Neuron (in vitro differentiated cells): ENCODE measurements at regions not wholly inside any gene's neighbourhood (a gene's known extent, or its start where the extent isn't known, plus 50 kb on each side); places are given as distances from the start of the nearest gene placed in this dataset.

ENCODE experiments used
- H2AFZ ChIP-seq: one replicate; pipeline ENCODE4 v1.6.1; 2013; ENCODE audit warnings: low read depth, mild to moderate bottlenecking, inconsistent platforms, low read length, moderate library complexity
- H3K27me3 ChIP-seq: one replicate; pipeline ENCODE4 v1.6.1; 2013; ENCODE audit warnings: low read length; ENCODE audit not compliant: insufficient read depth
- H3K36me3 ChIP-seq: one replicate; pipeline ENCODE4 v1.6.1; 2013; ENCODE audit warnings: low read length; ENCODE audit not compliant: insufficient read depth
- H3K4me1 ChIP-seq: one replicate; pipeline ENCODE4 v1.6.1; 2013; ENCODE audit warnings: low read length; ENCODE audit not compliant: insufficient read depth
- H3K4me3 ChIP-seq: 2 replicates; pipeline ENCODE4 v1.5.1; 2013; ENCODE audit warnings: mild to moderate bottlenecking, low read length, moderate library complexity
- H3K9me3 ChIP-seq: one replicate; pipeline ENCODE4 v1.6.1; 2013; ENCODE audit warnings: low read length

GRCh38 chr15:46496491-46497115 lies 861.8 kb downstream of the SQOR start:
- no peaks in the 10 kb centered on the region for H3K9me3 ChIP-seq
- no peaks in the 10 kb centered on the region for H3K27me3 ChIP-seq
- H3K4me3 ChIP-seq = no peak overlapping the region
- no peak overlapping the region for H2AFZ ChIP-seq
- H3K36me3 ChIP-seq = no peaks in the 10 kb centered on the region
- no peaks in the 10 kb centered on the region for H3K4me1 ChIP-seq

DNA sequence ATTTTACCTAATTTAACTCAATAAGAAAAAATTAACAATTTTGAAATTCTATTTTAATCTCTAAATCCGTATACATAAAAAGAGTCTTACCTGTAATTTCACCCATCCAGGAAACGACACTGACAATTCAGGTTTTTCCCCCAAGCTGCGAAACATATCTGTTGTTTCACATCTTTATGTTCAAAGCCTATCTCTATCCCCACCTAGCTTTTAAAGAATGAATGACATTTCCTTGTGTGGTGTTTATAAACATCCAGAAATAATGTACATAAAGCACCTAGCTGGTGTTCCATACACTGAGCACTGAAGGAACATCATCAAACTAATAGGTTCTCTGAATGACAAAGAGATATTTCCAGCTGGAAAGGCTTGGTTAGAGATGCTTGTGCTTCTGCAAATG lies 867.8 kb downstream of the SQOR start:
- no peak overlapping the region for H2AFZ ChIP-seq
- no peak overlapping the region for H3K4me3 ChIP-seq
- H3K9me3 ChIP-seq = no peaks in the 10 kb centered on the region
- H3K4me1 ChIP-seq = no peaks in the 10 kb centered on the region
- H3K36me3 ChIP-seq = no peaks in the 10 kb centered on the region
- H3K27me3 ChIP-seq = no peaks in the 10 kb centered on the region

DNA sequence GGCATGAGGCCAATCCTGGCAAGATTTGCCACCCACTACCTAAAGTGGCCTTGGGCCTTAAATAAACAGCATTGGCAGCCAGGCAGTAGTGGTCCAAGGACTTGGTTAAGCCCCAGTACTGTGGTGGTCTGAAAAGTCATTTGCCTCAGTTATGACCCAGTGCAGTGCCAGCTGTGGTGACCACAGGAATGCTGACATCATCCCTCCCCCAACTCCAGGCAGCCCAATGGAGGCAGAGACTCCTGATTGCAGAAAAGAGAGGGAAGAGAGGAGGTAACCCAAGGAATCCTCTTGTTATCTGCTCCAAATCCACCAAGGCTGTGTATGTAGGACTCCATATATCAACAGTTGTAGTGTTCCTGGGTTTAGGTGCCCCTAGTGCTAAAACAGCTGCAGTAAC lies 883.6 kb downstream of the SQOR start:
- Histone ChIP-seq H3K4me1 (no peaks in the 10 kb centered on the region), H3K27me3 (no peaks in the 10 kb centered on the region), H3K4me3 (no peak overlapping the region)

GRCh38 chr15:46523701-46524100 lies 888.9 kb downstream of the SQOR start:
- no peak overlapping the region for H3K4me3 ChIP-seq
- H3K27me3 ChIP-seq = no peaks in the 10 kb centered on the region
- H2AFZ ChIP-seq = no peak overlapping the region
- H3K9me3 ChIP-seq = no peaks in the 10 kb centered on the region
- H3K4me1 ChIP-seq = no peaks in the 10 kb centered on the region
- no peaks in the 10 kb centered on the region for H3K36me3 ChIP-seq

More for the DNA sequence above, 883.6 kb downstream of the SQOR start:
- Histone ChIP-seq H2AFZ (no peak overlapping the region), H3K9me3 (no peaks in the 10 kb centered on the region), H3K36me3 (no peaks in the 10 kb centered on the region)

GRCh38 chr15:46525984-46526725 lies 891.3 kb downstream of the SQOR start:
- Histone ChIP-seq H2AFZ (no peak overlapping the region), H3K4me3 (no peak overlapping the region), H3K9me3 (no peaks in the 10 kb centered on the region), H3K4me1 (no peaks in the 10 kb centered on the region), H3K27me3 (no peaks in the 10 kb centered on the region), H3K36me3 (no peaks in the 10 kb centered on the region)

- no peak overlapping the region for H3K4me3 ChIP-seq
- no peaks in the 10 kb centered on the region for H3K36me3 ChIP-seq
- H3K4me1 ChIP-seq = no peaks in the 10 kb centered on the region
- no peaks in the 10 kb centered on the region for H3K9me3 ChIP-seq
- no peaks in the 10 kb centered on the region for H3K27me3 ChIP-seq
- H2AFZ ChIP-seq = no peak overlapping the region
These were observed 891.9 kb downstream of the SQOR start for GRCh38 chr15:46526726-46527110.

GRCh38 chr15:46543626-46544025 lies 908.8 kb downstream of the SQOR start:
- no peaks in the 10 kb centered on the region for H3K9me3 ChIP-seq
- no peaks in the 10 kb centered on the region for H3K36me3 ChIP-seq
- H2AFZ ChIP-seq = no peak overlapping the region
- H3K4me3 ChIP-seq = no peak overlapping the region
- no peaks in the 10 kb centered on the region for H3K27me3 ChIP-seq
- no peaks in the 10 kb centered on the region for H3K4me1 ChIP-seq

GRCh38 chr15:46548989-46549388 lies 914.2 kb downstream of the SQOR start:
- H3K36me3 ChIP-seq = no peaks in the 10 kb centered on the region
- H3K4me3 ChIP-seq = no peak overlapping the region
- H3K9me3 ChIP-seq = no peaks in the 10 kb centered on the region
- H3K27me3 ChIP-seq = no peaks in the 10 kb centered on the region
- no peaks in the 10 kb centered on the region for H3K4me1 ChIP-seq
- no peak overlapping the region for H2AFZ ChIP-seq

DNA sequence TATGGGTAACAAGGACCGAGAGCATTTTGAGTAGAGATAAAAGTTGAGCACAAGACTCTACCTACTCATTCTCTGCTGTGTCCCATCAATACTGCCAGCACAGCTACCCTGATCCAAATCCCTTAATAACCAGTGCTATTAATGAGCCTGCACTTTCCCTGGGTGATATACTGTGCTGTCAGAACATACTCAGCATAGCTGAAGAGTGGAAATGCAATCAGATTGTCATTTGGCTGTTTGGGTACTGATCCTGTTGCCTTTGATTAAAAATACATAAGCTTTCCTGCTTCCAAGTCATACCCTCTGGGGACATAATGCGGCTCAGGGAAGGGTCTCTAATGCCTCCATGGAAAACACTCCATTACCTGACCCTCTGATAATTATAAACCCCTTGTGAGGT lies 917.5 kb downstream of the SQOR start:
- Histone ChIP-seq H3K36me3 (no peaks in the 10 kb centered on the region), H3K27me3 (no peaks in the 10 kb centered on the region), H3K9me3 (no peaks in the 10 kb centered on the region), H3K4me3 (no peak overlapping the region), H3K4me1 (no peaks in the 10 kb centered on the region), H2AFZ (no peak overlapping the region)

DNA sequence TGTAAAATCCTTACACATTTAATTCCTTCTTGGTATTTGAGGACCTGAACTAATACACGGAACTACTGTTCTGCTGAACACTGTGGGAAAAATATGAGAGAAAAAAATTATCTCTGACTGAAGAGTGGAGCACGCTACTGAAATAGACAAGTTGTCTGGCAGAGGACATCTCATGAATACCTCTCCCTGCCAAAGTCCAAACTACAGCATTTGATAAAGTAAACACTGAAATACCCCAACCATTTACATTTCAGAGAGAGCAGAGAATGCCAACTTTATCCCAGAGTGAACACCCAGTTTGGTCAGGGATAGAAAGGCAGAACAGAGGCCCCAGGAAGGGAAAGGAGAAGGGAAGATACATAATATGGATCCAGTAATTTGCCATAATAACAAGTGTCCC lies 920.7 kb downstream of the SQOR start:
- no peak overlapping the region for H2AFZ ChIP-seq
- H3K27me3 ChIP-seq = no peaks in the 10 kb centered on the region
- no peak overlapping the region for H3K4me3 ChIP-seq
- H3K36me3 ChIP-seq = no peaks in the 10 kb centered on the region
- no peaks in the 10 kb centered on the region for H3K4me1 ChIP-seq
- no peaks in the 10 kb centered on the region for H3K9me3 ChIP-seq

- H3K4me1 ChIP-seq = no peaks in the 10 kb centered on the region
- no peaks in the 10 kb centered on the region for H3K36me3 ChIP-seq
- no peak overlapping the region for H3K4me3 ChIP-seq
- no peak overlapping the region for H2AFZ ChIP-seq
- no peaks in the 10 kb centered on the region for H3K9me3 ChIP-seq
- no peaks in the 10 kb centered on the region for H3K27me3 ChIP-seq
These were observed 921.2 kb downstream of the SQOR start for GRCh38 chr15:46556010-46556409.

DNA sequence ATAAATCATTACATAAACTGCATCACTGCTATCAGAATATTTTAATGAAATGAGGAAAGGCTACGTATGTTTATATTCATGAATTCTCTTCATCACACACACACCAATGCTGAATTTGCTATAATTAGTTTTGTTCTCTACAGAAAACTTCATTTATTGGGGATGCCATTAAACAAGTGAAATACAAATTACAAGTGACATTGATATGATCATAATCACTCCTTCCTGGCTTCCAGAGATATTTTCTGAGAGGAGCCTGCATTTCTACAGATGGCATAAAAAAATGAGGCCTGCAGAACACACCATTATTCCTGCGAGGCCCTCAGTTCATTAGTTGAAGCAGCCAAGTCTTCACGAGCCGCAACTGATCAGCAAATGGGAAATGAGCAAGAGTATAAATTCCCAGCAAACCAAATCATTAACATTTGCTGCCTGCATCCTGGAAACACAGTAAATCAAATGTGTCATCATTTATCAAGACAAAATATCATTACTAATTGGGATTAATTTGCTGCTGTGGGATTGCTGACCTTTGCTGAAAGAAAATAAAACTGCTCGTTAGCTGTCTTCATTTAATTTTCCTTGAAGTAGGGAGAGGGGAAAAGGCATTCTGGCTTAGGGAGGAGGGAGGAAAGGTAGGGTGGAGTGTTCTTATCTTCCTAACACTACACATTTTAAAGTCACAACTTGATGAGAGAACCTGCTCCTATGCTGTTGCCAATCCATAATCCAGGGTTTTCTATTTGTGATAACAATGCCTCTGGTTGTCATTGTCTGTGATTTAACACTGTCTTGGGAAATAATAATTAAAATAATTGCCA lies 921.9 kb downstream of the SQOR start:
- Histone ChIP-seq H3K9me3 (no peaks in the 10 kb centered on the region), H3K27me3 (no peaks in the 10 kb centered on the region)

DNA sequence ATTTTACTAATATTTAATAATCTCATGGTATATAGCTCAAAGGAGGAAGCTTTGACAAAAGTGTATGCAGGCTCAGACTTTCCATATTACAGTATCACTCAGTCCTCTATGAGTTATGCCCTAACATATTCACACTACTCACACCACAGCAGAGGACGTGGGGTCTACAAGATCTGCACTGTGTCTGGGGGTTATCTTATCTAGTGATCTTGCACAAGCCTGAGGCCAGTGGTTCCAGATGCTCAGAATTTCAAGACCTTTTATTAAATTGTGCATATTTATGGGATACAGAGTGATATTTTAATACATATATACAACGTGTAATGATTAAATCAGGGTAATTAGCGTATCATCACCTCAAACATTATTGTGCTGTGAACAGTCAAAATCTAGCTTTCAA lies 933.1 kb downstream of the SQOR start:
- no peaks in the 10 kb centered on the region for H3K4me1 ChIP-seq
- no peak overlapping the region for H2AFZ ChIP-seq
- no peaks in the 10 kb centered on the region for H3K36me3 ChIP-seq
- no peaks in the 10 kb centered on the region for H3K9me3 ChIP-seq
- no peaks in the 10 kb centered on the region for H3K27me3 ChIP-seq
- no peak overlapping the region for H3K4me3 ChIP-seq

More for the DNA sequence above, 921.9 kb downstream of the SQOR start:
- no peaks in the 10 kb centered on the region for H3K4me1 ChIP-seq
- no peaks in the 10 kb centered on the region for H3K36me3 ChIP-seq
- H3K4me3 ChIP-seq = no peak overlapping the region
- no peak overlapping the region for H2AFZ ChIP-seq
